ENCODE measurements at regions not wholly inside any gene's neighbourhood (a gene's known extent, or its start where the extent isn't known, plus 50 kb on each side); places are given as distances from the start of the nearest gene placed in this dataset.

DNA sequence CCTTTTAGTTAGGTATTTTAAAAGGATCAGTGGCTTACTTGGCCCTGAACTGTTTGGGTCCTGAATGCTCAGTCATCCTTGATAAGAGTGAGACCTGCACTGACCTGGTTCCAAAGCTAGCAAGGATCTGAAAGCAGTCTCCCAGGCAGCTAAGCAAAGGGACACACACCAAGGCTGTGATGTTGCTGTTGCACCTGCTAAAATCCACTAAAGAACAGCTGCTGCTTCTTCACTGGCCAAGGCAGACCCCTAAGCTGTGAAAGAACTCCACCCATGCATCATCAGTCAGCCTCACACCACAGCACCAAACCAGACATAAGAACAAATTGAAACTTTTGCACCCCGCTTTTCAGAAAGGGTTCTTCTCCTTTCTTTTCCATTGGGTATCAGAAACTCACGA, 213.4 kb upstream of the STT3B start:
- TF ChIP-seq, protein P1, sequence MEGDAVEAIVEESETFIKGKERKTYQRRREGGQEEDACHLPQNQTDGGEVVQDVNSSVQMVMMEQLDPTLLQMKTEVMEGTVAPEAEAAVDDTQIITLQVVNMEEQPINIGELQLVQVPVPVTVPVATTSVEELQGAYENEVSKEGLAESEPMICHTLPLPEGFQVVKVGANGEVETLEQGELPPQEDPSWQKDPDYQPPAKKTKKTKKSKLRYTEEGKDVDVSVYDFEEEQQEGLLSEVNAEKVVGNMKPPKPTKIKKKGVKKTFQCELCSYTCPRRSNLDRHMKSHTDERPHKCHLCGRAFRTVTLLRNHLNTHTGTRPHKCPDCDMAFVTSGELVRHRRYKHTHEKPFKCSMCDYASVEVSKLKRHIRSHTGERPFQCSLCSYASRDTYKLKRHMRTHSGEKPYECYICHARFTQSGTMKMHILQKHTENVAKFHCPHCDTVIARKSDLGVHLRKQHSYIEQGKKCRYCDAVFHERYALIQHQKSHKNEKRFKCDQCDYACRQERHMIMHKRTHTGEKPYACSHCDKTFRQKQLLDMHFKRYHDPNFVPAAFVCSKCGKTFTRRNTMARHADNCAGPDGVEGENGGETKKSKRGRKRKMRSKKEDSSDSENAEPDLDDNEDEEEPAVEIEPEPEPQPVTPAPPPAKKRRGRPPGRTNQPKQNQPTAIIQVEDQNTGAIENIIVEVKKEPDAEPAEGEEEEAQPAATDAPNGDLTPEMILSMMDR (IDR thresholded peaks at IDR 0.05), result no peak
- TF ChIP-seq ZFX (IDR thresholded peaks at IDR 0.05; ENCODE audit: borderline replicate concordance), result no peak
